GM21423 (cell line): ENCODE measurements at regions not wholly inside any gene's neighbourhood (a gene's known extent, or its start where the extent isn't known, plus 50 kb on each side); places are given as distances from the start of the nearest gene placed in this dataset.

Experiments
- ATAC-seq: cut with Tn5 transposase; IDR thresholded peaks from one replicate; pipeline ENCODE4 v1.9.1; 2021; ENCODE audit warnings: mild to moderate bottlenecking, moderate library complexity; ENCODE audit not compliant: unreplicated experiment

GRCh38 chr4:184575306-184575705 is 73.9 kb downstream of the CASP3 start:
- ATAC-seq = no peak

- no peak for ATAC-seq
These were observed 74.4 kb downstream of the CASP3 start for GRCh38 chr4:184574861-184575260.

- ATAC-seq = no peak
These were observed 75.5 kb downstream of the CASP3 start for GRCh38 chr4:184573701-184574100.

- ATAC-seq = no peak
These were observed 80.5 kb downstream of the CASP3 start for GRCh38 chr4:184568770-184569169.

GRCh38 chr4:184563621-184564020 is 85.6 kb downstream of the CASP3 start:
- no peak for ATAC-seq

- no peak for ATAC-seq
These were observed 84.6 kb upstream of the IRF2 start for GRCh38 chr4:184558996-184559395.

- no peak for ATAC-seq
These were observed 79.5 kb upstream of the IRF2 start for GRCh38 chr4:184553891-184554290.

- ATAC-seq = no peak
These were observed 76.1 kb upstream of the IRF2 start for GRCh38 chr4:184550476-184550875.

GRCh38 chr4:184548648-184549341 is 74.4 kb upstream of the IRF2 start:
- no peak for ATAC-seq

- ATAC-seq = no peak
These were observed 73.9 kb upstream of the IRF2 start for GRCh38 chr4:184548316-184548647.

GRCh38 chr4:184544788-184545409 is 70.5 kb upstream of the IRF2 start:
- ATAC-seq = no peak

- no peak for ATAC-seq
These were observed 67.6 kb upstream of the IRF2 start for GRCh38 chr4:184541907-184542306.

GRCh38 chr4:184540307-184540706 is 66.0 kb upstream of the IRF2 start:
- ATAC-seq = no peak

- peak; percentile 55 for ATAC-seq
These were observed 63.8 kb upstream of the IRF2 start for GRCh38 chr4:184538023-184538599.

GRCh38 chr4:184537269-184538022 is 63.1 kb upstream of the IRF2 start:
- peak; percentile 59 for ATAC-seq

GRCh38 chr4:184536881-184537248 is 62.5 kb upstream of the IRF2 start:
- no peak for ATAC-seq

- no peak for ATAC-seq
These were observed 61.9 kb upstream of the IRF2 start for GRCh38 chr4:184536065-184536880.

GRCh38 chr4:184534511-184535391 is 60.4 kb upstream of the IRF2 start:
- peak; percentile 51 for ATAC-seq

GRCh38 chr4:184533908-184534307 is 59.6 kb upstream of the IRF2 start:
- ATAC-seq = no peak

- no peak for ATAC-seq
These were observed 56.7 kb upstream of the IRF2 start for GRCh38 chr4:184531008-184531407.
